ENCODE measurements at regions not wholly inside any gene's neighbourhood (a gene's known extent, or its start where the extent isn't known, plus 50 kb on each side); places are given as distances from the start of the nearest gene placed in this dataset.
A peak's percentile ranks its signal among the peaks of the same experiment; 100 is the strongest.

DNA sequence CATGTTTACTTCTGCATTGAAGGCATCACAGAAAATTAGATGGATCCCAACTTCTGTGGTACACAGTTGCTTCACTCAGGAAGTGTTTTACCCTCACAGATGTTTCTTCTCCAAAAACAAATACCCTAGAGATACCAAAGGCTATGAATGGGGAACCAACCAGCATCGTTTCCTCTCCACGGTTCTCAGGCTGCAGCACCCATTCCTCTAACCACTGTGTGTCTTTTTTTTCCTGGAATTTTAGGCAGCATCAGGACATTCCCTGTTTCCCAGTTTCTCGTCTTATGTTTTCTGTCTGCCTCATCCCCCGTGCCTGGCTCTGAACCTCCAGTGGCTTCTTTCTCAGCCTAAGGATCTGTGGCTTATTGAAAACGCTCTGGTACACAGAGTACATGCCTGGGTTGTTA is 72.0 kb upstream of the TBX5 start:
- peaks cover 31% of the 10 kb centered on the region for H3K27me3 ChIP-seq (ENCODE audit: insufficient read depth, low read length, poor library complexity)

GRCh38 chr12:114476159-114476558 is 70.2 kb upstream of the TBX5 start:
- no peak overlapping the region for H3K9ac ChIP-seq (ENCODE audit: low read depth, low read length)
- no peak overlapping the region for H2AFZ ChIP-seq (ENCODE audit: low read depth, low read length)
- no peaks in the 10 kb centered on the region for H4K20me1 ChIP-seq (ENCODE audit: insufficient read depth, low read length)
- H3K27me3 ChIP-seq (ENCODE audit: insufficient read depth, low read length, poor library complexity) = peaks cover 31% of the 10 kb centered on the region
- H3K79me2 ChIP-seq (ENCODE audit: insufficient read depth, low read length) = no peaks in the 10 kb centered on the region
- no peak overlapping the region for H3K27ac ChIP-seq (ENCODE audit: low read length)
- H3K4me2 ChIP-seq (ENCODE audit: insufficient read depth, low read length) = no peak overlapping the region
- DNase-seq = no peak
- H3K4me1 ChIP-seq (ENCODE audit: insufficient read depth, low read length) = no peaks in the 10 kb centered on the region
- no peak for TF ChIP-seq EZH2 (IDR thresholded peaks at IDR 0.05; ENCODE audit: borderline replicate concordance, low read depth, low read length, severe bottlenecking)
- TF ChIP-seq, protein P1, sequence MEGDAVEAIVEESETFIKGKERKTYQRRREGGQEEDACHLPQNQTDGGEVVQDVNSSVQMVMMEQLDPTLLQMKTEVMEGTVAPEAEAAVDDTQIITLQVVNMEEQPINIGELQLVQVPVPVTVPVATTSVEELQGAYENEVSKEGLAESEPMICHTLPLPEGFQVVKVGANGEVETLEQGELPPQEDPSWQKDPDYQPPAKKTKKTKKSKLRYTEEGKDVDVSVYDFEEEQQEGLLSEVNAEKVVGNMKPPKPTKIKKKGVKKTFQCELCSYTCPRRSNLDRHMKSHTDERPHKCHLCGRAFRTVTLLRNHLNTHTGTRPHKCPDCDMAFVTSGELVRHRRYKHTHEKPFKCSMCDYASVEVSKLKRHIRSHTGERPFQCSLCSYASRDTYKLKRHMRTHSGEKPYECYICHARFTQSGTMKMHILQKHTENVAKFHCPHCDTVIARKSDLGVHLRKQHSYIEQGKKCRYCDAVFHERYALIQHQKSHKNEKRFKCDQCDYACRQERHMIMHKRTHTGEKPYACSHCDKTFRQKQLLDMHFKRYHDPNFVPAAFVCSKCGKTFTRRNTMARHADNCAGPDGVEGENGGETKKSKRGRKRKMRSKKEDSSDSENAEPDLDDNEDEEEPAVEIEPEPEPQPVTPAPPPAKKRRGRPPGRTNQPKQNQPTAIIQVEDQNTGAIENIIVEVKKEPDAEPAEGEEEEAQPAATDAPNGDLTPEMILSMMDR (IDR thresholded peaks at IDR 0.05; ENCODE audit: borderline replicate concordance, extremely low read depth, low read length, poor library complexity, severe bottlenecking) = peak; percentile 35
- no peaks in the 10 kb centered on the region for H3K9me3 ChIP-seq (ENCODE audit: insufficient read depth, low read length, severe bottlenecking)
- no peaks in the 10 kb centered on the region for H3K36me3 ChIP-seq (ENCODE audit: insufficient read depth, low read length)
- ATAC-seq (ENCODE audit: insufficient read depth, low read depth) = no peak
- no peak overlapping the region for H3K4me3 ChIP-seq (ENCODE audit: low read depth in 1 of 2, low read length in 2 of 2)

More for the DNA sequence above, 72.0 kb upstream of the TBX5 start:
- Histone ChIP-seq H3K4me3 (ENCODE audit: low read depth in 1 of 2, low read length in 2 of 2) (no peak overlapping the region), H2AFZ (ENCODE audit: low read depth, low read length) (no peak overlapping the region), H3K9me3 (ENCODE audit: insufficient read depth, low read length, severe bottlenecking) (no peaks in the 10 kb centered on the region), H3K27ac (ENCODE audit: low read length) (no peak overlapping the region), H3K79me2 (ENCODE audit: insufficient read depth, low read length) (no peaks in the 10 kb centered on the region), H3K4me1 (ENCODE audit: insufficient read depth, low read length) (no peaks in the 10 kb centered on the region), H3K9ac (ENCODE audit: low read depth, low read length) (no peak overlapping the region), H3K36me3 (ENCODE audit: insufficient read depth, low read length) (no peaks in the 10 kb centered on the region), H3K4me2 (ENCODE audit: insufficient read depth, low read length) (no peak overlapping the region), H4K20me1 (ENCODE audit: insufficient read depth, low read length) (no peaks in the 10 kb centered on the region)
- TF ChIP-seq EZH2 (IDR thresholded peaks at IDR 0.05; ENCODE audit: borderline replicate concordance, low read depth, low read length, severe bottlenecking) = peak; percentile 42
- TF ChIP-seq, protein P1 (IDR thresholded peaks at IDR 0.05; ENCODE audit: borderline replicate concordance, extremely low read depth, low read length, poor library complexity, severe bottlenecking) = no peak
- no peak for DNase-seq
- no peak for ATAC-seq (ENCODE audit: insufficient read depth, low read depth)

DNA sequence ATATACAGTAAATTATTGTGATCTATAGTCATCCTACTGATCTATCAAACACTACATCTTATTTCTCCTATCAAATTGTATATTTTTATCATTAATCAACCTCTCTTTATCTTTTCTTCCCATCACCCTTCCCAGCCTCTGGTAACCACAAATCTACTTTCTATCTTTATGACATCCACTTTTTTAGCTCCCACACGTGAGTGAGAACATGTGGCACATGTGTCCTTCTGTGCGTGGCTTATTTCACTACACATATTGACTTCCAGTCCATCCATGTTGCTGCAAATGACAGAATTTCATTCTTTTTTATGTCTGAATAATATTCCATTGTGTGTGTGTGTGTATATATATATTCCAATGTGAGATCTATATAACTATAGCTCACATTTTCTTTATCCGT is 67.8 kb upstream of the TBX5 start:
- Histone ChIP-seq H3K4me2 (ENCODE audit: insufficient read depth, low read length) (no peak overlapping the region), H3K27ac (ENCODE audit: low read length) (no peak overlapping the region), H3K4me3 (ENCODE audit: low read depth in 1 of 2, low read length in 2 of 2) (no peak overlapping the region), H3K9me3 (ENCODE audit: insufficient read depth, low read length, severe bottlenecking) (no peaks in the 10 kb centered on the region), H3K27me3 (ENCODE audit: insufficient read depth, low read length, poor library complexity) (peaks cover 15% of the 10 kb centered on the region), H4K20me1 (ENCODE audit: insufficient read depth, low read length) (no peaks in the 10 kb centered on the region), H3K4me1 (ENCODE audit: insufficient read depth, low read length) (no peaks in the 10 kb centered on the region), H3K9ac (ENCODE audit: low read depth, low read length) (no peak overlapping the region), H2AFZ (ENCODE audit: low read depth, low read length) (no peak overlapping the region), H3K79me2 (ENCODE audit: insufficient read depth, low read length) (no peaks in the 10 kb centered on the region), H3K36me3 (ENCODE audit: insufficient read depth, low read length) (no peaks in the 10 kb centered on the region)
- ATAC-seq (ENCODE audit: insufficient read depth, low read depth) = no peak
- DNase-seq = no peak
- no peak for TF ChIP-seq EZH2 (IDR thresholded peaks at IDR 0.05; ENCODE audit: borderline replicate concordance, low read depth, low read length, severe bottlenecking)
- TF ChIP-seq, protein P1 (IDR thresholded peaks at IDR 0.05; ENCODE audit: borderline replicate concordance, extremely low read depth, low read length, poor library complexity, severe bottlenecking) = no peak

DNA sequence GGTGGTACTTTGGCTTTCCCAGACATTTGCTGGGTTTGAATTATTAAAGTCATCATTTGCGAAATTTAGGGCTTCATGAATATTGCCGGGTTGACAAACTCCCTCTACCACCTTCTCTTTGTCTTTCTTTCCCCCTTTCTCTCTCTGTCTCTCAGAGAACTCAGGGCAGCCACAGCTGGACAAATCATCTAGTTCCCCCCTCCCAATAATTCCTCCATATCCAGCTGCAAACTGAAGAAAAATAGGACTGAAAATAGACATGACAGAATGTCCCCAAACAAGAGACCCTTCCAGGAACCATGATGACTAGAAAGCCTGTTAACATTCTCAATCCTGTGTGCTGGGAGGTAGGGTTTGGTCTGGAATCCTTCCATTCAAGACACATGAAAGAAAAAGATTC is 67.1 kb upstream of the TBX5 start:
- no peaks in the 10 kb centered on the region for H3K36me3 ChIP-seq (ENCODE audit: insufficient read depth, low read length)

More for the DNA sequence above, 67.1 kb upstream of the TBX5 start:
- Histone ChIP-seq H3K9ac (ENCODE audit: low read depth, low read length) (no peak overlapping the region), H3K27me3 (ENCODE audit: insufficient read depth, low read length, poor library complexity) (peaks cover 9% of the 10 kb centered on the region), H2AFZ (ENCODE audit: low read depth, low read length) (no peak overlapping the region), H4K20me1 (ENCODE audit: insufficient read depth, low read length) (no peaks in the 10 kb centered on the region), H3K4me1 (ENCODE audit: insufficient read depth, low read length) (no peaks in the 10 kb centered on the region), H3K4me3 (ENCODE audit: low read depth in 1 of 2, low read length in 2 of 2) (no peak overlapping the region), H3K79me2 (ENCODE audit: insufficient read depth, low read length) (no peaks in the 10 kb centered on the region), H3K27ac (ENCODE audit: low read length) (no peak overlapping the region), H3K9me3 (ENCODE audit: insufficient read depth, low read length, severe bottlenecking) (no peaks in the 10 kb centered on the region), H3K4me2 (ENCODE audit: insufficient read depth, low read length) (no peak overlapping the region)
- TF ChIP-seq EZH2 (IDR thresholded peaks at IDR 0.05; ENCODE audit: borderline replicate concordance, low read depth, low read length, severe bottlenecking) = no peak
- TF ChIP-seq, protein P1 (IDR thresholded peaks at IDR 0.05; ENCODE audit: borderline replicate concordance, extremely low read depth, low read length, poor library complexity, severe bottlenecking) = no peak
- no peak for ATAC-seq (ENCODE audit: insufficient read depth, low read depth)
- DNase-seq = no peak

Data from DND-41 (cell line).